ENCODE measurements at regions not wholly inside any gene's neighbourhood (a gene's known extent, or its start where the extent isn't known, plus 50 kb on each side); places are given as distances from the start of the nearest gene placed in this dataset.

DNA sequence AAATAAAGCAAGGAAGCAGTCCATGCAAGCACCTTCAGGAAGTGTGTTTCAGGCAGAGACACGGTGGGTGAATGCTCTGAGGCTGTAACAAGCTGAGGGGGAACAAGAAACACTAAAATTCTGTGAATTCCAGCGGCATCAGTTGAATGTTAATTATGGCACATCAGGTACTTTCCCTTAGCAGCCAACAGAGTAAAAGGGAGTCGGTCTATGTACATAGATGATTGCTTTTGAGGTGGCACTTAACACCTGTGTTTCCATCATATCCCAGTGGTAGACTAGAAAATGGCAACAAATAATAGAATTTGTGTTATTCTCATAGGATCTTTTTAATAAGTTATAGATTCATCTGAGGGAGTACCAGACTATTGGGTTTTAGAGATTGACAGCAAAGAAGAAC lies 481.0 kb upstream of the KLF6 start:
- DNase-seq = no peak

DNA sequence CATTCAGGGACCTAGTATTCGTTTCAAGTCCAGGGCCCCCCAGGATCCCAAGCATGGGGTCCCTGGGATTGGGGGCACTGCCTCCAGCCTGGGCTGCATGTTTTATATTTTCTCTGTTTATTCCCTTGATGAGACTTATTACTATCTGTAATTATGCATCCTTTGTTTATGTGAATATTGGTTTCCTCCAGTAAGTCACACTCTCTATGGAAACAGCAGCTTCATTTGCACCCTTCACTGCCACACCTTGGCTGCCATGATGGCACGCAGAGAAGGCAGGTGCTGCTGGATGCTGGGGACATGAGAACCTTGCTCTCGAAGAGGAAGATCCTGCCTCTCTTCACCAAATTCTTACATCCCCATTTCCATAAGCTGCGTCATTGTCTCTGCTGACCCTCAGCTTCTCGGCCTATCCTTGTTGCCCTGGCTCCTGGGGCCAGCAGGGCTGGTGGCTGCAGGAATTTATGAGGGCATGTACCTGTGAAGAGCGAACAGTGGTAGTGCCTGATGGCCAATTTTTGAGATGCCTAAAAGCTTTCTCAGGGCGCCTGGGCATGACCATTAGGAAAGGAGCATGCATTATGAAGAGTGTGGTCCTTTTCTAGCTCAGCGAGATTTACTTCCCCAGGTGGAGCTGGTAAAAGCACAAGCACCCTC lies 479.3 kb upstream of the KLF6 start:
- DNase-seq = no peak

DNA sequence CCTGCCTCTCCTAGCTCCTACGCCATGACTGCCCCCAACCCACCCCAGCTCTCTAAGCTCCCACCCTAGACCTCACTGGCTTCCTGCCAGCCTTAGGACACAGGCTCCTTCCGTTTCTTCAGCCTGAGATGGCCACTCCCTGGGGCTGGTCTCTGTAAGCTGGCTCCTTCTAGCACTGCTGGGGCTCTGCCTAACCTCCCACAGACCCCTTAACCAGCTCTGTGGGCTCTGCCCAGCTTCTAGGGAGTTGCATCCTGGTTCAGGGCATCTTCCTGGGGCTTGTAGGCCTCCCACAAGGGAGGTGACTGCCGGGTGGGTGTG lies 478.6 kb upstream of the KLF6 start:
- no peak for DNase-seq

DNA sequence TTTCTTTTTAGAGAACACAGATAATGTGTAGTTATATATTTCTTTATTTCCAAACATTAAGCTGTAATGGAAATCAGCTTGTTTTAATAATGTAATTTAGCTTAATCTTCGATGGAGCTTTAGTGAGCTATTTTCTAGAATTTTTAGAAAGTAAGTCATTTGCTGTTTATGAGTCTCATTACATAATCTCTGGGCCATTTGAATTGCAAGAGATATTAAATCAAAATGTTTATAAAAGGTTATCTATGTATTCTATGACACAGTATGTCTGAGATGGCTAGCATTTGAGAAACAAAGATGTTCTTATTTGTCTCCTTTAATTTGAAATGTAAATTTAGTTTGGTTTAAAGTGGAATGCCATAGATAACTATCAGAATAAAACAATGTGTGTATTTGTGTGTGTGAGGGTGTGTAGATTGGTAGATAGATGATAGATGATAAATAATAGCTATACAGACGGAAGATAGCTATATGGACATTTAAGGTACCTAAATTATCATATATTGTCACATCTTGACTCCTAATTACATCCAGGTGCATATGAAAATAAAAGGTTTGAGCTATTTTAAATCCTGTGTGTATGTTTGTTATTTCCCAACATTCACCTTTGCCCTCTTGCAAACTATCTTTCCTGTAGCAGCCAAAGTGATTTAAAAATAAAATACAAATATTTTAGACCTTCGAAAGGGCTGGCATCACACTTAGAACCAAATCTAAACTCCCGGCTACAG lies 478.0 kb upstream of the KLF6 start:
- no peak for DNase-seq

DNA sequence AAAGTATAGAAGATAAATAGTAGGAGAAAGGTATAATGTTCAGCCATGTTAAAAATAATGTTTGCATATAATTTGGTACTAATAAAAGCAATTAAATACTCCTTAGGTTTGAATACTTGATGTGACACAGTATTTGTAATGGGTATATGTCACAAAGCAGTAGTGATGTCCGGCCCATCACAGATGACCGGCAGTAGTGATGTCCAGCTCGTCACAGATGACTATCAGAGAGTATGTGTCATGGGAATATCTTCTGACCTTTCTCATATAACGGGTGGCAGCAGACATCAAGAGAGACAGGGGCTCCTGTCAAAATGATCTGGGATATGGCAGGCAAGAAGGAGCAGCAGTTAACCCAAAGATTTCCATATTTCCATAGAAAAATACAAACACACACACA lies 477.4 kb upstream of the KLF6 start:
- DNase-seq = no peak

DNA sequence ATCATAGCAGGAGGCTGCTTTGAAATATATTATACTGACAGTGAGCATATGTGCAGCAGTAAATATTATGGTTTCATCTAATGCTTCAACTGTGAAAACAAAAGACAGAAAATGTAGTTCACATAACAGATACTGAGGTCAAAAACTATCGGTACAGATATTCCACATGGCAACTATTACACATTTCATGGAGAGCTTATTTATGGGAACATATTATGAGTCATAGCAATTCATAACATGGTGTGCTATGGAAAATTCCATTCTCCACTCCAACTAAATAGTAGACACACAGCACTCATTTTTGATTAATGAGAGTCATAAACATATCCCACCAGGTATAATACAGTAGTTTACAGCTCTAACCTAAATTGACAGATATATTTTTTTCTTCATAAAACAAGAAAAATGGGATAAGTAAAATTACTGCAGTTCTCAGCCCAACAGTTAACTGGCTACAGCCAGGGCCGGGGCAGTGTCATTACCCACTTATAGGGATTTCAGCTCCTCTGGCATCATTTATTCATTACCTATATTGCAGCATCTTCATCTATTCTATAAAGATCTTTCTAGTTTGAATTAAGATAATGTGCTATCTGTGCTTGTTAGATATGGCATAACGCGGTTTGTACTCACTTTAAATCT lies 475.6 kb upstream of the KLF6 start:
- no peak for DNase-seq

DNA sequence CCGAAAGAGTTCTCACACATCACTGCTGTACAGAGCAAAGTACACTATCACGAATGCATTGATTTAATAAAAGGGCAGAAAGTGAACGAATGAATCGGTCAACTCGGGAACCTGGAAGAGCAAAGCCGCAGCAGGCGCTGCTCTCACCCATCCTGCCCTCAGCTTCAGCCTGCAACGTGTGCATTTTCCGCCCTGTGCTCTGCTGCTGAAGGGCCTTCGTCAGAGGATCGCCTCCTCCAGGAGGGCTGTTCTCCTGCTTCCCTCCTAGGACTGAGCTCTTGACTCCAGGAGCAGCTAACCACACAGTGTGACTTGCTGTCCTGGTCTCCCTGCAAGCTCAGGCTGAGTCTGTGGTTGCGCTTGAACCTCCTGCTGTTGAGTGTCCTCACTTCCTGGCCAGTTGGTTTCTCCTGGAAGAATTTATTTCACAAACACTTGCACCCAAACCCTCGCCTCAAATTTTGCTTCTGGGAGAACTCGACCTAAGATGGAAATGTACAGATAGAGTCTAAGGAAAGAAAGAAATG lies 473.0 kb upstream of the KLF6 start:
- no peak for DNase-seq

DNA sequence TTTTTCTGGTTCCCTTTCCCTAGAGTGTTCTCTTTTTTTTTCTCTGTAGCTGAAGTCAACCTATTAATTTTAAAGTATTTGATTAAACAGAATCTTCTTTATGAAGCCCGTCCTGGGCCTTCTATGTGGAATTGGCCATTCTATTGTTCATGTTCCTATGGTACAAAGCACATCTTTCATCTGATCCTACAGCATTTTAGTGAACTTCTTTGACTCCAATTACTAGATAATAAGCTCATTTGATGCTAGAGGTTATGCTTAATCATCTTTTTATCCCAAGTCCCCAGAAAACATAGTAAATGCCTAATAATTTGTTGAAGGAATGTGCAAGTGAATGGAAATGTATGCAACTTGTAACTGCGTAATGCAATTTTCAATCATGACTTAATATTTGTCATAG lies 472.0 kb upstream of the KLF6 start:
- no peak for DNase-seq

DNA sequence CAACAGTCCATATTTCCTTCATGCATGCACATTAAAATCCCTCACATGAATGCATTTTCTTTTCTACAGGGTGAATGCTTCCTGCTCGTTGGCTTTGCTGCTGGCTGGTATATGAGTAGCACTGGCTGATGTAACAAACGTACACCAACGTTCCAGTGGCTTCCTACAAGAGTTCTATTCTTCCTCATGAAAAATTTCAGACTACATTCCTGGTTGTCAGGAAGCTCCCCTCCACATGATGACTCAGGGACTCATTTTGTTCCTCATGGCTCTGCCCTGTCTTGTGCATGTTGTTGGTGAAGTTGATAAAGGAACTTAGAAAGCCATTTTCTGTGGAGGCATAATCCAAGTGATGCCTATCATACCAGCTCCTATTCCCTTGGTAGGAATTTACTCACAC lies 470.7 kb upstream of the KLF6 start:
- DNase-seq = no peak

DNA sequence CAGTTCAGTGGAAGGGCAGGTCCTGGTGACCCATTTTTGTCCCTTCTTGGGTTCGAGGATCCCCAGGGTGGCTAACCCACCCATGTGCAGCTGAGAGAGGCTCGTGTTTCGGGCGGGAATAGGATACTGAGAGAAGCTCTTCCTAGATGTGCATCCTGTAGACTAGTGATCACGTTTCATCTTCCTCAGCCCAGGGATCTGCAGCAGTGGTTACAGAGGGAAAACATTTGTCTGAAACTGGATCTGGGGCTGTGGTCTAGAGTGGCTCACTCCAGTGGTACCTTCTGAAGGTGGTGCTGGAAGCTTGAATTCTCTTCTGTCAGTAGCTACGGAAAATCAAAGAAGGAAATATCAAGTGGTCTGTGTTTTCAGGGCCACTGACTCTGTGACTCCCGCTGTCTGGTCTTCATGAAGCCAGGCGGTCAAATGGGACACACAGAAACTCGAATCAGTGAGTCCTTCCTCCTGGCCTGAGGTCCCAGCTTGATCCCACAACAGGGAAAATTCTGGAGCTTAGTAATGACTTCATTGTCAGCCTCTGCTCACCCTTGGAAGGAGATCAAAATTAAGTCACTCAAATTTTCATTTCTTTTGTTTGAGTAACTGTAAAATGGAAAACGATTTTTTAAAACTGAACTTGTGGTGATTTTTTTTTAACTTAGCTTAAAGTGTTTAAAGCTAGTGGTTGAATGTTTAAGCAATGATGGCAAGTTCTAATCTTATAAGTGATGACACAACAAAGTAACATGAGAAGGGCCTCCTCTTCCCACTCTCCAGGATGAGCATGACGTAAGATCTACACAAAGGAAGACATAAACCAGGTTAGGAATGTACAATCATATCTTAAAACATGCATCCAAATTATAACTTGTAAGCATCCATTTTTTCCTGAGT lies 469.3 kb upstream of the KLF6 start:
- no peak for DNase-seq

DNA sequence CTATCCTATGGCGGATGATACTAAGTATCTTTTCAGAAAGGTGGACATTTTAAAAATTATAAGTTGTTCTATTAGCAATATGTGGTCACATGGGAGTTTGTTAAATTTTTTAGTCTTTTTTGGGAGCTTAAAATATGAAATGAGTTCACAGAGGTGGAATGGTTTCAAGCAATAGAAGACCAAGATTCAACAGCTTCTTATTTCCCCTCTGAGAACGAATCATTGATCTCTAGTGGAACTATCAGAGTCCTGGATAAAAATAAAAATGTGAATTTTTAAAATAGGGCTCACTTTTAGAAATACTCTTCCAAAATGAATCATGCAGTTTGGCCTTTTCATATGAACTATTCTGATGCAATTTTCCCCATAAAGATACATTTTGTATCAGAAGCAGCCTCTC lies 467.7 kb upstream of the KLF6 start:
- DNase-seq = no peak

DNA sequence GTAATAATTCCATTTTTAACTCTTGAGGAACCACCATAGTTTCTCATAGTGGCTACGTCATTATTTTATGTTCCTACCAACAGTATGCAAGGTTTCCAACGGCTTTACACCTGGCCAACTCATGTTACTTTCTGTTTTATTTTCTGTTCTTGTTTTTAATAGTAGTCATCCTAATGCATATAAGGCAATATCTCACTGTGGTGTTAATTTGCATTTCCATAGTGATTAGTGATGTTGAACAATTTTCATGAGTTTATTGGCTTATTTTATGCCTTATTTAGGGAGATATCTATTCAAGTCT lies 465.5 kb upstream of the KLF6 start:
- DNase-seq = no peak

DNA sequence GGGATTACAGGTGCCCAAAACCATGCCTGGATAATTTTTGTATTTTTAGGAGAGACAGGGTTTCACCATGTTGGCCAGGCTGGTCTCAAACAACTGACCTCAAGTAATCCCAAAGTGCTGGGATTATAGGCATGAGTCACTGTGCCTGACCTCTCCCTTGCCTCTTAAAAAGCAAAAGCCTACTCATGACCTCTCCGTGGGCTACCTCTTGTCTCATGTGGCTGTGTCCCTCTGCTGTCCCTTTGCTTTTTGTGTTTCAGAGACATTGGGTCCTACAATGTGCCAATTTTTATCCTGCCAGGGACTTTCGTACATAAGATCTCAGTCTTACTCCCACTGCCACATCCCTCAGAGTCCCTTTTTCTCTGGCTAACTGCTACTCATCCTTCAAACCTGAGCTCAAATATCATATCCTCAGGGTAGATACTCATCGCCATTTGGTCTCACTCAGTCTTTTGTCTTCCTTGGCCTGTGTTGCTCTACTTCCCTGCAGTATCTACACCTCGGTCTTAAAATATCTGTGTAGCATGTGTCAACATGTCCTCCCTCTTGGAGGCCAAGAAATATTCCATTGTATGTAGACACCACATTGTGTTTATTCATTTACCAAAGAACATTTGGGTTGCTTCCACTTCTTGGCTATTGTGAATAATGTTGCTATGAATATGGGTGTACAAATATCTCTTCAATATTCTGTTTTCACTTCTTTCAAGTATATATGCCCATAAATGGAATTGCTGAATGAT lies 465.0 kb upstream of the KLF6 start:
- DNase-seq = no peak

DNA sequence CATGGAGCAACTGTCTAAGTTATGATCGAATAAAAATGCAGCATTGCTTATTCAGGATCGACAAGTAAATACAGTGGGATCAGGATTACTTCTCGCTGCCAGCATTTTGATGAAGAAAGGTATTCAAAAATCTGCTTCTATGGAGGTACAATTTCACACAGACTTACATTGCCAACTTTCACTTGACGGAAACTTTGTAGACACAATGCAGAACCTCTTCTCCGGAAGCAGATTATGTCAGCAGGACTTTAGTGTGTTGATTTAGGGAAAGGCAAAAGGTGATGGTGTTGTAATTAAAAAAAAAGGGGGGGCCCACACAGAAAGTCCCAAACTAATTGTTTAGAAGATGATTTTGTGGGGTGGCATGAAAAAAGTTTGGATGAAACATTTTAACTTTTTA lies 462.4 kb upstream of the KLF6 start:
- no peak for DNase-seq

DNA sequence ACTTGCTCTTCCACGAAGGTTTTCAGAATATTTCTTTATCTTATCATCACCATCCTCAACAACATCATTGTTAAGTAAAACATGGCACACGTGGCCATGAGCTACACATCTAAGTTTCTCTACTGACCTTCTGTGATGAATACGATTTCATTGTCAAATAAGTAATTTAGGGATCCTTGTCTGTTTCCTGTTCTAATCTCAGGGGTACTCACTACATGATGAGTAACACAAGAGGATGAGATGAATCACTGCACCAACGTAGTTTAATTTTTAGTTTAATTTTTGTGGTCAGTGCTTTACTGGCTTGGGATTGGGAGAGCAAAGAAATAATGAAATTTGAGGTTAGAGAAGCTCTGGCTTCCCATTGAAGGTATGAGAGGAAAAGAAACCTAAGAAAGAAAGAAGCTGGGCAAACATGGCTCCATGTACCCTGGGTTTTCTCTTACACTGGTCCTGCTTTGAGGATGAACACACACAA lies 461.9 kb upstream of the KLF6 start:
- no peak for DNase-seq

DNA sequence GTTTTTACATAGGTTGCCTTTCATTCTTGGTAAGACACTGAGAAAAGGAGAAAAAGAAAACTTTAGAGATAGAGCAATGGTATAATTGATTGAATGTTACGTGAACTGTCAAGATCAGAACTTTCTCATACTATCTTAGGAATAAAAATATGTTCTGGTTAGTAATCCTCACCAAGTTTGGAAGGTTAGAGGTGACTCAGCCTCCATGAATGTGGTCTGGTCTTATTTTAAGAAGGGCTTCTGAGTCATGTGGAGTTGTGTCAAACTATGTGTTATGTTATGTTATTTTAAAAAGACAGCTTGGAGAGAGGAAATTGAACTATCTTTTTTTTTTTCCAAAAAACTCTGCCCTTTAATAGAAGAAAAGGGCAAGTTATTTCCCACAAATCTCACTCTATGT lies 458.6 kb upstream of the KLF6 start:
- DNase-seq = no peak

DNA sequence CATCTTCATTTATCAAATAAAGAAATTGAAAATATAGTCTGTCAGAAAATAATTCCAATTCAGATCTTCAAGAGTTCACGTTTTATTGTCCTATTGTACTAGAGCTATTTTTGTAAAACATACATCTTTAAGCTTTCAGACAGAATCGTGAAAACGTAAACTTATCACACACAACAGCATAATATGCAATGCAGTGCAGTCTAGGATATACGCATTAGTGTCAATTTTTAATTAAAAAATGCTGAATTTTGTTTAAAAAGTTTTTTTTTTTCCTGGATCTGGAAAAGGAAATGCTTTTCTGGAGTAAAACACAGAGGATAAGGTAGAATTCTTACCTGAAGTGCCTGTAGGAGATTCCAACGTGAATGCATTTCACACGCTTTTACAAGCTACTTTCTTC lies 458.2 kb upstream of the KLF6 start:
- DNase-seq = no peak

DNA sequence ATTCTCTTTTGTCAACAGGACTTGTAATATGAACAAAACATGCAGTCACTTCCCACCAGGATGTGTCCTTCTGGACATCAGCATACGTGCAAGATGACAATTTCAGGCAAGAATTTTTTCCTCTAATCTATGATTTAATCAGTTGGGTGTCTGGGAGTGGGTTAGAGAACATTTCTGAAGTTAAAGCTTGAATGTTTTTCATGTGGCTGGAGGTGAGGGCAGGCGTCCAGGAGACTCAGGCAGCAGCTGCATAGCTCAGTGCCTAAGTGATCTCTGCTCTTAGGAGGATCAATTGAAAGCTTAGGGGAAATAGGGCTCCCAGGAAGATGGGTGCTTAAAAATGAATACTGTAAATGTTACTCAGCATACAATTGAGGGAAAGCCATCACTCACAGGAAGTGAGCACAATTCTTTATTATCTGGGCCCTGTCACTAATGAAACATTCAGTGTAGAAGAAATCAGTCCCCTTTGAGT lies 457.6 kb upstream of the KLF6 start:
- no peak for DNase-seq

DNA sequence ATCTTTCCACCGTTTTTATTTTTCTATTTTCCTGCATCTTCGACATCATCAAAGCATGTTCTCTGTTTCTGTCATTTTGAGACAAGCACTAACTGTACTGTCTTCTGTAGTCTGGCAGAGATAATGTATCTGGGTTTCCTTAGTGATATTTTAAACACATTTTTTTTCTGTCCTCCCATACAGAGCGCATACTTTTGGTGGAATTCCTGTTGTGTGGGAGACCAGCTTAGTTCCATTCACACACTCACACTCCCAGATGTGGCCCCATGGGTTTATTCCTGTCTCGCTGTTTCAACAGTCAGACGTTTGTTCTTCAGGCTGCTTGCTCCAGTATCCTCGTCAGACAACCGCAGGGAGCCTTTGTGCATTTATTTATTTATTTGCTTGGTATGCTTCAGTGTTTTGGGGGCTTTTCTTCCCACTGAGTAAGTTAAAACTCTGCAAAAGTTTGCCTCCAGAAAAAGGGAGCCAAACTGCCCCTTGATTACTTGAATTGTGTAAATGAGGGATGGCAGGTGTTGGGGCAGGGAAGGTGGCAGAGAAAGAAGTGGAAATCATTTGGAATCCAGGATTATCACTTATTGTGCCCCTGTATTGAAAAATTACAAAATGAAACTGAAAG lies 456.8 kb upstream of the KLF6 start:
- DNase-seq = peak; percentile 70 to 75

DNA sequence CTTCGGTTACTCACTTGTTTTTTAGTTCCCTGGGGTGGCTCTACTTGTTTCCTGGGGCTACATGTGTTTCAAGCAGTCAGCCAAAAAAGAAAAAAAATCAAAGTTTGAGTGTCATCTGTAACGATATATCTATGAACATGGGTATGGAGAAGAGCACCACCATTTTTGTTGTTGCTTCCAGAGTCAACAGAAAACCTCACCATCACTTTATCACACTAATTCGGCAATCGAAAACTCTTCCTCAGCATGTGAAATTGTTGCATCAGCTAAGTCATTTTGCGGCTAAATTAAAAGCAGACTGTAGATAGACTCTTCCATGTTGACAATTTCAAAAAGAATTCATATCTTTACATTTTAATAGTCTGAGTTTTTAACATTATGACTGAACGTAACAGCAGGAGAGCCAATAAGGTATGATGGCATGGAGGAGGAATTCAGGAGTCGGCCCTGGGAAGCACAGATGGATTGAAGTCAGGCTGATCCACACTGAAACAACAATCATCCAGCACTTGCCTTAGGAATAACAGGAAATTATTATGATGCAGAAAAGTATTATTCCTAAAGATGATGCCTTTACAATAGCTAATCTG lies 455.7 kb upstream of the KLF6 start:
- no peak for DNase-seq

DNA sequence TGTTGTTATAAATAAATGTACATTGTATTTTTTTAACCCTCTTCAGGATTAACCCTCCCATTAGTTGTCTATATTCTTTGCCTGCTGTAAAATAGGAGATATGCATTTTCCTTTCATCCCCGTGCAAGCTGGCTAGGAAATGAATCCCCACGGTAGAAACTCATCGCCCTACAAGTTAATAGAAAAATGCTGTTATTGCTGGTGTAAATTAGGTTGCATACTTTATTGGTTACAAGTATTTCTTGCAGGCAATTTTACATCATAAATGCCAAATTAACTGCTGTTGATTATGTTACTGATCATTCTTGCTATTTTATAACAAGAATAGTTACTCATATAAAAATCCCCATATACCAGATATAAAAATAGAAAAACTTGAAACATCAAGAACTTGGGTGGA lies 454.2 kb upstream of the KLF6 start:
- no peak for DNase-seq

All from right lung (tissue), 2 donors.